Karpas-422 (cell line): ENCODE measurements at regions not wholly inside any gene's neighbourhood (a gene's known extent, or its start where the extent isn't known, plus 50 kb on each side); places are given as distances from the start of the nearest gene placed in this dataset.

Experiments
- DNase-seq: peaks from one replicate; pipeline ENCODE4 v3.0.0-alpha.2; 2015
- H2AFZ ChIP-seq: fragments of 200-600 bp; sonication (generic); 2 replicates; pipeline ENCODE4 v1.6.1; 2014; ENCODE audit warnings: antibody characterized with exemption, low read length, mixed read lengths
- H3K27ac ChIP-seq: fragments of 200-600 bp; sonication (generic); 2 replicates; pipeline ENCODE4 v1.5.1; 2014; ENCODE audit warnings: mild to moderate bottlenecking, low read length, moderate library complexity
- H3K27me3 ChIP-seq: fragments of 200-600 bp; sonication (generic); 2 replicates; pipeline ENCODE4 v1.6.1; 2014; ENCODE audit warnings: low read length, mixed read lengths
- H3K36me3 ChIP-seq: fragments of 200-600 bp; sonication (generic); 2 replicates; pipeline ENCODE4 v1.6.1; 2014; ENCODE audit warnings: low read length, mixed read lengths; ENCODE audit not compliant: insufficient read depth
- H3K4me1 ChIP-seq: fragments of 200-600 bp; sonication (generic); 2 replicates; pipeline ENCODE4 v1.6.1; 2014; ENCODE audit warnings: mild to moderate bottlenecking, low read length, mixed read lengths
- H3K4me2 ChIP-seq: fragments of 200-600 bp; sonication (generic); 2 replicates; pipeline ENCODE4 v1.6.1; 2014; ENCODE audit warnings: low read length, low read depth, mild to moderate bottlenecking; ENCODE audit not compliant: poor library complexity, severe bottlenecking
- H3K4me3 ChIP-seq: fragments of 200-600 bp; sonication (generic); 2 replicates; pipeline ENCODE4 v1.5.1; 2014; ENCODE audit warnings: mild to moderate bottlenecking, antibody characterized with exemption, low read length, mixed read lengths
- H3K79me2 ChIP-seq: fragments of 200-600 bp; sonication (generic); 2 replicates; pipeline ENCODE4 v1.6.1; 2014; ENCODE audit warnings: mild to moderate bottlenecking, low read length, mixed read lengths
- H3K9ac ChIP-seq: fragments of 200-600 bp; sonication (generic); 2 replicates; pipeline ENCODE4 v1.6.0; 2014; ENCODE audit warnings: low read length
- H3K9me2 ChIP-seq: fragments of 200-600 bp; sonication (generic), shearing (Covaris generic); replicated peaks from 2 replicates; pipeline ENCODE4 v1.6.0; 2014; ENCODE audit warnings: mild to moderate bottlenecking, low read length, moderate library complexity; ENCODE audit not compliant: insufficient read depth
- H3K9me3 ChIP-seq: fragments of 300-700, 200-600 bp; sonication (generic); 2 replicates; pipeline ENCODE4 v1.6.1; 2014; ENCODE audit warnings: low read length, mixed read lengths
- H4K20me1 ChIP-seq: fragments of 200-600 bp; sonication (generic); 2 replicates; pipeline ENCODE4 v1.6.1; 2014; ENCODE audit warnings: mild to moderate bottlenecking, antibody characterized with exemption, low read length, low read depth; ENCODE audit not compliant: insufficient read depth

GRCh38 chr11:100545556-100545955, 141.5 kb upstream of the ARHGAP42 start:
- Histone ChIP-seq H2AFZ (no peak overlapping the region), H3K27ac (no peak overlapping the region), H4K20me1 (no peaks in the 10 kb centered on the region), H3K27me3 (no peaks in the 10 kb centered on the region), H3K4me2 (no peak overlapping the region), H3K4me3 (no peak overlapping the region), H3K79me2 (no peaks in the 10 kb centered on the region), H3K36me3 (no peaks in the 10 kb centered on the region), H3K9me3 (peaks cover 59% of the 10 kb centered on the region), H3K9me2 (no peaks in the 10 kb centered on the region), H3K9ac (no peak overlapping the region), H3K4me1 (no peaks in the 10 kb centered on the region)
- no peak for DNase-seq

- Histone ChIP-seq H2AFZ (no peak overlapping the region), H3K9ac (no peak overlapping the region), H3K4me3 (no peak overlapping the region), H3K79me2 (no peaks in the 10 kb centered on the region), H3K4me1 (no peaks in the 10 kb centered on the region), H4K20me1 (no peaks in the 10 kb centered on the region), H3K9me2 (no peaks in the 10 kb centered on the region), H3K9me3 (peaks cover 55% of the 10 kb centered on the region), H3K27me3 (no peaks in the 10 kb centered on the region), H3K36me3 (no peaks in the 10 kb centered on the region), H3K4me2 (no peak overlapping the region), H3K27ac (no peak overlapping the region)
- DNase-seq, result no peak
Measured at GRCh38 chr11:100545970-100546369, 141.1 kb upstream of the ARHGAP42 start.

GRCh38 chr11:100546714-100547113, 140.4 kb upstream of the ARHGAP42 start:
- no peaks in the 10 kb centered on the region for H3K36me3 ChIP-seq
- no peaks in the 10 kb centered on the region for H3K9me2 ChIP-seq
- peaks cover 48% of the 10 kb centered on the region for H3K9me3 ChIP-seq
- no peak for DNase-seq
- H3K4me3 ChIP-seq, result no peak overlapping the region
- no peaks in the 10 kb centered on the region for H3K4me1 ChIP-seq
- no peak overlapping the region for H3K9ac ChIP-seq
- no peaks in the 10 kb centered on the region for H3K27me3 ChIP-seq
- H2AFZ ChIP-seq, result no peak overlapping the region
- H4K20me1 ChIP-seq, result no peaks in the 10 kb centered on the region
- H3K79me2 ChIP-seq, result no peaks in the 10 kb centered on the region
- no peak overlapping the region for H3K4me2 ChIP-seq
- H3K27ac ChIP-seq, result no peak overlapping the region

- DNase-seq, result no peak
Measured at GRCh38 chr11:100550298-100550697, 136.8 kb upstream of the ARHGAP42 start.

GRCh38 chr11:100550912-100551632, 136.0 kb upstream of the ARHGAP42 start:
- H3K27me3 ChIP-seq, result no peaks in the 10 kb centered on the region
- H3K4me3 ChIP-seq, result no peak overlapping the region
- no peak overlapping the region for H2AFZ ChIP-seq
- no peak overlapping the region for H3K4me2 ChIP-seq
- DNase-seq, result no peak
- no peaks in the 10 kb centered on the region for H3K36me3 ChIP-seq
- H3K4me1 ChIP-seq, result no peaks in the 10 kb centered on the region
- no peak overlapping the region for H3K27ac ChIP-seq
- H4K20me1 ChIP-seq, result no peaks in the 10 kb centered on the region
- H3K9me3 ChIP-seq, result peaks cover 29% of the 10 kb centered on the region
- no peak overlapping the region for H3K9ac ChIP-seq
- no peaks in the 10 kb centered on the region for H3K79me2 ChIP-seq
- no peaks in the 10 kb centered on the region for H3K9me2 ChIP-seq

More at GRCh38 chr11:100550298-100550697, 136.8 kb upstream of the ARHGAP42 start:
- H3K27me3 ChIP-seq, result no peaks in the 10 kb centered on the region
- H3K4me2 ChIP-seq, result no peak overlapping the region
- H3K9ac ChIP-seq, result no peak overlapping the region
- H3K79me2 ChIP-seq, result no peaks in the 10 kb centered on the region
- H3K9me2 ChIP-seq, result no peaks in the 10 kb centered on the region
- H3K4me3 ChIP-seq, result no peak overlapping the region
- H3K9me3 ChIP-seq, result peaks cover 36% of the 10 kb centered on the region
- H3K27ac ChIP-seq, result no peak overlapping the region
- H4K20me1 ChIP-seq, result no peaks in the 10 kb centered on the region
- H3K4me1 ChIP-seq, result no peaks in the 10 kb centered on the region
- H3K36me3 ChIP-seq, result no peaks in the 10 kb centered on the region
- H2AFZ ChIP-seq, result no peak overlapping the region

- Histone ChIP-seq H3K27me3 (no peaks in the 10 kb centered on the region; the same call in 1 of the 2 replicates), H3K27ac (no peak overlapping the region), H3K9me2 (no peaks in the 10 kb centered on the region), H2AFZ (no peak overlapping the region), H3K4me1 (no peaks in the 10 kb centered on the region), H3K36me3 (no peaks in the 10 kb centered on the region), H3K9ac (no peak overlapping the region), H3K9me3 (peaks cover 11% of the 10 kb centered on the region), H3K4me3 (no peak overlapping the region), H3K4me2 (no peak overlapping the region), H4K20me1 (no peaks in the 10 kb centered on the region), H3K79me2 (no peaks in the 10 kb centered on the region)
- no peak for DNase-seq
Measured at GRCh38 chr11:100555931-100556330, 131.2 kb upstream of the ARHGAP42 start.

- H3K36me3 ChIP-seq, result no peaks in the 10 kb centered on the region
- DNase-seq, result no peak
- H3K27me3 ChIP-seq, result no peaks in the 10 kb centered on the region; the same call in 1 of the 2 replicates
- no peaks in the 10 kb centered on the region for H3K79me2 ChIP-seq
- H3K9me2 ChIP-seq, result no peaks in the 10 kb centered on the region
- no peak overlapping the region for H3K4me2 ChIP-seq
- H3K4me3 ChIP-seq, result no peak overlapping the region
- no peak overlapping the region for H2AFZ ChIP-seq
- H3K27ac ChIP-seq, result no peak overlapping the region
- peaks cover 11% of the 10 kb centered on the region for H3K9me3 ChIP-seq
- H4K20me1 ChIP-seq, result no peaks in the 10 kb centered on the region
- H3K4me1 ChIP-seq, result no peaks in the 10 kb centered on the region
- no peak overlapping the region for H3K9ac ChIP-seq
Measured at GRCh38 chr11:100556781-100557180, 130.3 kb upstream of the ARHGAP42 start.

GRCh38 chr11:100557830-100558611, 129.1 kb upstream of the ARHGAP42 start:
- Histone ChIP-seq H3K4me1 (no peaks in the 10 kb centered on the region), H3K9ac (no peak overlapping the region), H3K9me3 (peaks cover 7% of the 10 kb centered on the region), H4K20me1 (no peaks in the 10 kb centered on the region), H2AFZ (no peak overlapping the region), H3K36me3 (no peaks in the 10 kb centered on the region), H3K27me3 (no peaks in the 10 kb centered on the region; the same call in 1 of the 2 replicates), H3K27ac (no peak overlapping the region), H3K4me3 (no peak overlapping the region), H3K4me2 (no peak overlapping the region), H3K79me2 (no peaks in the 10 kb centered on the region), H3K9me2 (no peaks in the 10 kb centered on the region)
- no peak for DNase-seq
